ENCODE measurements at regions not wholly inside any gene's neighbourhood (a gene's known extent, or its start where the extent isn't known, plus 50 kb on each side); places are given as distances from the start of the nearest gene placed in this dataset.

DNA sequence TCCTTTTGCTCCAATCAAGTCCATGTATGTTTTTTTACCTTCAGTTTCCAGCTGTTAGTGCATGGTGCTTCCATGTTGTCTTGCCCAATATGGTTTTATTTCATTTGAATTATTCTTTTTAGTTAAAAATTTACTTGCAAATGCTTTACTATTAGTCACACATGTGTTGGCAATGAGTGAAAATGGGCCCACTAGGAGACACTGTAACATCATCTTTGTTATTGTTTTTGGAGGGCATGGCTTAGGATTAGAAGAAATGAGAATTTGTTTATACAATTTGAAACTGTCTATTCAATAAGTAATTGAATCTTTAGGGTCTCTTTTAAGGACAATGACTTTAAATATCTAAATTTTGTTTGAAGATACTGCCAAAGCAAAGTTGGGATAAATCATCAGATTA is 133.7 kb downstream of the BRMS1L start:
- no peak overlapping the region for H2AFZ ChIP-seq (ENCODE audit: low read depth, low read length)
- no peaks in the 10 kb centered on the region for H3K36me3 ChIP-seq (ENCODE audit: control insufficient read depth in 2 of 2, extremely low read depth in 1 of 2, insufficient read depth in 2 of 2, low read length in 2 of 2)
- no peaks in the 10 kb centered on the region for H3K79me2 ChIP-seq (ENCODE audit: control insufficient read depth, insufficient read depth, low read length)
- intact Hi-C loops (cut with micrococcal nuclease): loop anchor here (10.0 kb wide), 1 partner anchor 405 kb away; no protein-coding TSS in a partner anchor
- no peaks in the 10 kb centered on the region for H3K4me1 ChIP-seq (ENCODE audit: control insufficient read depth, extremely low read depth, insufficient read depth, low read length)
- no peaks in the 10 kb centered on the region for H3K9me1 ChIP-seq (replicated peaks; ENCODE audit: control insufficient read depth, extremely low read depth, insufficient read depth, low read length)
- DNase-seq (ENCODE audit: low read depth, low spot score) (no peak), FAIRE-seq (no peak)
- no peak overlapping the region for H3K27ac ChIP-seq (ENCODE audit: insufficient read depth, low read depth, low read length)
- TF ChIP-seq POLR2AphosphoS5 (IDR thresholded peaks at IDR 0.05; ENCODE audit: insufficient read depth, low read depth, low read length) (no peak), MYC (IDR thresholded peaks at IDR 0.05; ENCODE audit: low read depth, low read length) (no peak), GATA2 (IDR thresholded peaks at IDR 0.05; ENCODE audit: insufficient read depth, insufficient read length, low read depth, low read length) (no peak), JUN (IDR thresholded peaks at IDR 0.05; ENCODE audit: borderline replicate concordance, insufficient read depth, insufficient read length, low read depth) (no peak), POLR2A (IDR thresholded peaks at IDR 0.05; ENCODE audit: low read depth, low read length) (no peak), EZH2 (IDR thresholded peaks at IDR 0.05; ENCODE audit: borderline replicate concordance, low read depth, low read length, severe bottlenecking) (no peak), FOS (IDR thresholded peaks at IDR 0.05; ENCODE audit: borderline replicate concordance, insufficient read depth, low read length) (no peak)
- TF ChIP-seq, protein P1, sequence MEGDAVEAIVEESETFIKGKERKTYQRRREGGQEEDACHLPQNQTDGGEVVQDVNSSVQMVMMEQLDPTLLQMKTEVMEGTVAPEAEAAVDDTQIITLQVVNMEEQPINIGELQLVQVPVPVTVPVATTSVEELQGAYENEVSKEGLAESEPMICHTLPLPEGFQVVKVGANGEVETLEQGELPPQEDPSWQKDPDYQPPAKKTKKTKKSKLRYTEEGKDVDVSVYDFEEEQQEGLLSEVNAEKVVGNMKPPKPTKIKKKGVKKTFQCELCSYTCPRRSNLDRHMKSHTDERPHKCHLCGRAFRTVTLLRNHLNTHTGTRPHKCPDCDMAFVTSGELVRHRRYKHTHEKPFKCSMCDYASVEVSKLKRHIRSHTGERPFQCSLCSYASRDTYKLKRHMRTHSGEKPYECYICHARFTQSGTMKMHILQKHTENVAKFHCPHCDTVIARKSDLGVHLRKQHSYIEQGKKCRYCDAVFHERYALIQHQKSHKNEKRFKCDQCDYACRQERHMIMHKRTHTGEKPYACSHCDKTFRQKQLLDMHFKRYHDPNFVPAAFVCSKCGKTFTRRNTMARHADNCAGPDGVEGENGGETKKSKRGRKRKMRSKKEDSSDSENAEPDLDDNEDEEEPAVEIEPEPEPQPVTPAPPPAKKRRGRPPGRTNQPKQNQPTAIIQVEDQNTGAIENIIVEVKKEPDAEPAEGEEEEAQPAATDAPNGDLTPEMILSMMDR (IDR thresholded peaks at IDR 0.05; ENCODE audit: extremely low read depth in 1 of 2, insufficient read depth in 1 of 2, low read depth in 1 of 2, low read length in 2 of 2): no peak
- TF ChIP-seq, protein P2, sequence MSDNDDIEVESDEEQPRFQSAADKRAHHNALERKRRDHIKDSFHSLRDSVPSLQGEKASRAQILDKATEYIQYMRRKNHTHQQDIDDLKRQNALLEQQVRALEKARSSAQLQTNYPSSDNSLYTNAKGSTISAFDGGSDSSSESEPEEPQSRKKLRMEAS (IDR thresholded peaks at IDR 0.05; ENCODE audit: insufficient read depth, insufficient read length): no peak
- no peaks in the 10 kb centered on the region for H4K20me1 ChIP-seq (replicated peaks; ENCODE audit: control insufficient read depth, extremely low read depth, insufficient read depth, low read length)
- dilution Hi-C loops (cut with MboI; ENCODE audit: extremely low pct_ligation_motif_present, low sequenced_read_pairs): no loop called here
- H3K4me3 ChIP-seq (replicated peaks in 1 of 3; ENCODE audit: insufficient read depth in 1 of 3, low read depth in 1 of 3, low read length in 3 of 3): no peak overlapping the region
- H3K4me2 ChIP-seq (ENCODE audit: insufficient read depth, low read length): no peak overlapping the region
- no peaks in the 10 kb centered on the region for H3K27me3 ChIP-seq (ENCODE audit: control insufficient read depth in 2 of 2, insufficient read depth in 2 of 2, low read length in 2 of 2)
- ChIA-PET POLR2A (no interaction called here), CTCF (no interaction called here)
- BruUV-seq (replicated peaks): no TSS peak
- no peaks in the 10 kb centered on the region for H3K9me3 ChIP-seq (replicated peaks; ENCODE audit: control insufficient read depth, insufficient read depth, low read length)
- H3K9ac ChIP-seq (replicated peaks; ENCODE audit: extremely low read depth, insufficient read depth, low read length): no peak overlapping the region

Measured in endothelial cell of umbilical vein (primary cell).